ENCODE measurements at regions not wholly inside any gene's neighbourhood (a gene's known extent, or its start where the extent isn't known, plus 50 kb on each side); places are given as distances from the start of the nearest gene placed in this dataset.

- TF ChIP-seq, protein P1, sequence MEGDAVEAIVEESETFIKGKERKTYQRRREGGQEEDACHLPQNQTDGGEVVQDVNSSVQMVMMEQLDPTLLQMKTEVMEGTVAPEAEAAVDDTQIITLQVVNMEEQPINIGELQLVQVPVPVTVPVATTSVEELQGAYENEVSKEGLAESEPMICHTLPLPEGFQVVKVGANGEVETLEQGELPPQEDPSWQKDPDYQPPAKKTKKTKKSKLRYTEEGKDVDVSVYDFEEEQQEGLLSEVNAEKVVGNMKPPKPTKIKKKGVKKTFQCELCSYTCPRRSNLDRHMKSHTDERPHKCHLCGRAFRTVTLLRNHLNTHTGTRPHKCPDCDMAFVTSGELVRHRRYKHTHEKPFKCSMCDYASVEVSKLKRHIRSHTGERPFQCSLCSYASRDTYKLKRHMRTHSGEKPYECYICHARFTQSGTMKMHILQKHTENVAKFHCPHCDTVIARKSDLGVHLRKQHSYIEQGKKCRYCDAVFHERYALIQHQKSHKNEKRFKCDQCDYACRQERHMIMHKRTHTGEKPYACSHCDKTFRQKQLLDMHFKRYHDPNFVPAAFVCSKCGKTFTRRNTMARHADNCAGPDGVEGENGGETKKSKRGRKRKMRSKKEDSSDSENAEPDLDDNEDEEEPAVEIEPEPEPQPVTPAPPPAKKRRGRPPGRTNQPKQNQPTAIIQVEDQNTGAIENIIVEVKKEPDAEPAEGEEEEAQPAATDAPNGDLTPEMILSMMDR (IDR thresholded peaks at IDR 0.05) = no peak
- no peak for TF ChIP-seq EP300 (IDR thresholded peaks at IDR 0.05)
Observed at GRCh38 chr11:11217289-11217928, 135.6 kb downstream of the CSNK2A3 start.

Data from esophagus muscularis mucosa (tissue), 3 donors.